ENCODE measurements at regions not wholly inside any gene's neighbourhood (a gene's known extent, or its start where the extent isn't known, plus 50 kb on each side); places are given as distances from the start of the nearest gene placed in this dataset.

DNA sequence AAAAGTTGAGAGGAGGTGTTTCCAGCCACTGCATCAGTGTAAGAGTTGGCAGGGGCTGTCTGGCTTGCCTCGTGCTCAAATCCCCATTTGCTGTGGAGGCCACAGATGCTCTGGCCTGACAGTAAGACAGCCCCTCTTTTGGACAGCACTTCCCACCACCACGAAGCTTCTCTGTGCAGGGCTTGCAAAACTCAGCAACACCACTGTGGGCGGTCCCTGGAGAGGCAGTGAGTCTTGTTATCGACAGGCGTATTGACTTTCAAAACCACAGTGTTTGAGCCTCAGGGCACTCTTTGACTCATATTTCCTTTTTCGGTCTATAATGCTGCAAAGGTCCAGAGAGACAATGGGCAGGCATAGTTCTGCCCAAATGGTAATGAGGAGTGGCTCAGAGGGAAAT is 539.5 kb downstream of the EBF1 start:
- H3K36me3 ChIP-seq: no peaks in the 10 kb centered on the region

DNA sequence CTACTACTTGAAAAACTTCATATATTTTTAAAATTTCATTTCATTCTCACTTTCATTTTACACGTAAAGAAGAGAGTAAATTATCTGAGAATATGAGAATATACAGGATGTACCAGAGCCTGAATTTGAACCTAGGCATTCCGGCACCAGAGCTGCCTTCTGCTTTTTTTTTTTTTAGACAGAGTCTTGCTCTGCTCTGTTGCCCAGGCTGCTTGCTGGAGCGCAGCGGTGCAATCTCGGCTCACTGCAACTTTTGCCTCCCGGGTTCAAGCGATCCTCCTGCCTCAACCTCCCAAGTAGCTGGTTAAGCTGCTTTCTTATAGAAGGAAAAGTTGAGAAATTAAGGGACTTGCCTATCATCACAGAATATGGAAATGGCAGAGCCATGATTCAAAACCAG is 540.1 kb downstream of the EBF1 start:
- Histone ChIP-seq H3K36me3 (no peaks in the 10 kb centered on the region), H3K4me1 (replicated peaks) (peaks cover 14% of the 10 kb centered on the region), H3K27ac (no peak overlapping the region), H3K4me3 (no peak overlapping the region), H3K9me3 (replicated peaks) (no peaks in the 10 kb centered on the region; the same call in 1 of the 2 replicates), H3K27me3 (replicated peaks) (no peaks in the 10 kb centered on the region)
- DNase-seq (ENCODE audit: low read depth in 1 of 2, low spot score in 2 of 2): no peak

More for the DNA sequence above, 539.5 kb downstream of the EBF1 start:
- no peaks in the 10 kb centered on the region; the same call in 1 of the 2 replicates for H3K9me3 ChIP-seq (replicated peaks)
- H3K4me3 ChIP-seq: no peak overlapping the region
- H3K4me1 ChIP-seq (replicated peaks): peaks cover 14% of the 10 kb centered on the region
- H3K27ac ChIP-seq: no peak overlapping the region
- no peaks in the 10 kb centered on the region for H3K27me3 ChIP-seq (replicated peaks)
- peak; percentile 62 to 66 for DNase-seq (ENCODE audit: low read depth in 1 of 2, low spot score in 2 of 2)

DNA sequence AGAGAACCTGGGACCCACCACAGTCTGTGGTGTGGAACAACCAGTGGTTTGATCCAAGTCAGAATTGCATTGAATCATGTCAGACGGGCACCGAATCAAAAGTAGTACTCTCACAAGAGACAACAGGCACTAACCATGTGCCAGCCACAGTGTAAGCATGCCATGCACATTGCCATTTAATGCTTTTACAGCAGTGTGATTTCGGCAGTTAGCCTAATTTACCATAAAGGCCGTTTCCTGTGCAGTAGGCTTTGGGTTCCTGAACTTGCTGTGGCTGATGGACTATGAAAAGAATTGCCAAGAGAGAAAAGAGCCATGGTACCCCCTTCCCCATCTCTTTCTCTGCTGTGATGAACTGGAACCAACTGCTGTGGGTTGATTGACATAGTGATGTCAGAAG is 540.6 kb downstream of the EBF1 start:
- Histone ChIP-seq H3K36me3 (no peaks in the 10 kb centered on the region), H3K4me3 (no peak overlapping the region), H3K27ac (no peak overlapping the region), H3K27me3 (replicated peaks) (no peaks in the 10 kb centered on the region), H3K4me1 (replicated peaks) (peaks cover 14% of the 10 kb centered on the region), H3K9me3 (replicated peaks) (no peaks in the 10 kb centered on the region; the same call in 1 of the 2 replicates)
- DNase-seq (ENCODE audit: low read depth in 1 of 2, low spot score in 2 of 2): no peak

DNA sequence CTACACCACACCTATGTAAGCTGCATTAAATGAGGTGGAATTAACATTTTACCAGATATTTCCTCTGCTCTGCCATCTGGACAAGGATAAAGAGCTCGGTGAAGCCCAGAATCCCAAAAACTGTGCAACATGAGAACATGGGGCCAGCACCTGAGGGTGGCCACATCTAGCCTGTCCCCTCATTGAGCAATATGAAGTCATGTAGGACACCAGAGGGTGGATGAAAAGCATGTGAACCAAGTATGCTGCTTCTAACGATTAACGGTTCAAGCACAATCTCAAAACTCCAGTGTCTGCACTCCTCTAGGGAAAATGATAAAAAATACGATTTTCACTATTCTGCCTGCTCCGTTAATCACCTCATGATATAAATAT is 545.8 kb downstream of the EBF1 start:
- Histone ChIP-seq H3K27ac (no peak overlapping the region), H3K36me3 (no peaks in the 10 kb centered on the region), H3K4me1 (replicated peaks) (no peaks in the 10 kb centered on the region), H3K4me3 (no peak overlapping the region), H3K9me3 (replicated peaks) (no peaks in the 10 kb centered on the region), H3K27me3 (replicated peaks) (no peaks in the 10 kb centered on the region)
- DNase-seq (ENCODE audit: low read depth in 1 of 2, low spot score in 2 of 2): no peak

DNA sequence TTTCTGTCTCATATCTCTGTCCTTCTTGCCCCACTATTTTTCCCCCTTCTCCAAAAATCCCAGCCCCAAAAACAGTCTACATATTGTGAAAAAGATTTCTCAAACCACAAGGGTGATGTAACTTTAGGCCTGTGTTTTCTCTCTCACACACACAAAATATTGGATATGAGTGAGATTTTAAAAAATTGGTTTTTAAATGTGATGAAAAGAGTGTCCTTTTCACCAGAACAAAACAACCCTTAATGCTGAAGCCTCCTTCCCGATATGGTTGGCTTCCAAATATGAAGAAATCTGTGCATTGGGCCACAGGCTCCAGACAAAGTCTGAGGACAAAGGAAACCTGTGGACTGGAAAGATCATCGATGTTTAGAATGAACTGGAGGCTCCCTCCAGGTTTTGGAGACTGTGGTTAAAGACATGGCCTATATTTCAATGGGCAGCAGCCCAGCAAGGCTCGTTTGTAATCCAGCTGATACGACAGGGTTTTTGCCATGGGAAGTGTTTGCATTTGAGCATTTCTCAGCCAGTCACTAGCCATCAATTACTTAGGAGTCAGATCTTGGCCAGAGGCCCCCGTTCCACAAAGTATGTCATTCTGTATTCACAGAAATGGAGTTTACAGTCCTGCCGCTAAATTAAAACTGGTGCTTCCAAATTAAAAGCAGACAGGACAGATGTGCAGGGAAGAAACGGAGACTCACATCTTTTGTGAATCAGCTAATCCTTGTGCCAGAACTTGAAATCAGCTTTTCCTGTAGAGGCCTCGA is 546.3 kb downstream of the EBF1 start:
- no peak overlapping the region for H3K27ac ChIP-seq
- no peak for DNase-seq (ENCODE audit: low read depth in 1 of 2, low spot score in 2 of 2)
- no peaks in the 10 kb centered on the region for H3K36me3 ChIP-seq
- no peaks in the 10 kb centered on the region for H3K27me3 ChIP-seq (replicated peaks)
- no peaks in the 10 kb centered on the region for H3K9me3 ChIP-seq (replicated peaks)
- H3K4me3 ChIP-seq: no peak overlapping the region
- no peaks in the 10 kb centered on the region for H3K4me1 ChIP-seq (replicated peaks)

DNA sequence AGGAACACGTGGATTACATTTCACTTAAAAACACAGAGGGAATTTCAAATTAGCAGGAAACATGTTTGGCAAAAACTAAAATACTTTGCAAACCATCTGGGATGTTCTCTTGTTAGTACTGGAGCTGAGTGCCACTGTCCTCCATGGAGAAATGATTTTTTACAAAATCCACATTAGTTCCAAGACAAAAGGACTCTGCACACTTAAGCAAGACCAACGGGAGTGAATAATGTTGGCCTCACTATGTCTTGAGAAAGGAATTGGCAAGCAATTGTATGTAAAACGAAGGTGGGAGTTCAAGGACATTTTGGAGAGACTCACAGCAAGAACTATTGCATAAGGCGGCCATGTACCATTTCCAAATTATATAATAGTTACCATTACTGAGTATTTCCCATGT is 547.5 kb downstream of the EBF1 start:
- H3K27ac ChIP-seq: no peak overlapping the region
- DNase-seq (ENCODE audit: low read depth in 1 of 2, low spot score in 2 of 2): no peak
- no peaks in the 10 kb centered on the region for H3K36me3 ChIP-seq
- no peaks in the 10 kb centered on the region for H3K4me1 ChIP-seq (replicated peaks)
- H3K27me3 ChIP-seq (replicated peaks): no peaks in the 10 kb centered on the region
- H3K4me3 ChIP-seq: no peak overlapping the region
- H3K9me3 ChIP-seq (replicated peaks): no peaks in the 10 kb centered on the region

DNA sequence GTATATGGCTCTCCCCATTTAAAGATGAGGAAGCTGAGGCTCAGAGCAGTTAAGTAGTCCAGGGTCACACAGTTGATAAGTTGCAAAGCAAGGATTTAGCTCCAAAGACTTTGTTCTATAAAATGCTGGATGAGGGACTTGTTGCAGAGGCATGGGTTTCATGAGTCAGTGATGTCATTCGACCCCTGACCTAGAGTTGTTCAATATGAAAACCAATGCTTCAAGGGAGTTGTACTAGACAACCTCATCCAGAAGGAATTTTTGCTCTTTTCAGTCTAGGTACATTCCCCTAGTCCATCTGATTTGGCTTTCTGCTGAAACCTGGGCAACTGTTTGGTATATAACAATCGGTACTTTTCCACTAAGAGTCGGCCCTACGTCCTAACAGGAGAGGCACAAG is 550.4 kb downstream of the EBF1 start:
- H3K27me3 ChIP-seq (replicated peaks): no peaks in the 10 kb centered on the region
- DNase-seq (ENCODE audit: low read depth in 1 of 2, low spot score in 2 of 2): no peak
- H3K4me1 ChIP-seq (replicated peaks): no peaks in the 10 kb centered on the region
- H3K27ac ChIP-seq: no peak overlapping the region
- H3K36me3 ChIP-seq: no peaks in the 10 kb centered on the region
- H3K9me3 ChIP-seq (replicated peaks): no peaks in the 10 kb centered on the region
- no peak overlapping the region for H3K4me3 ChIP-seq

DNA sequence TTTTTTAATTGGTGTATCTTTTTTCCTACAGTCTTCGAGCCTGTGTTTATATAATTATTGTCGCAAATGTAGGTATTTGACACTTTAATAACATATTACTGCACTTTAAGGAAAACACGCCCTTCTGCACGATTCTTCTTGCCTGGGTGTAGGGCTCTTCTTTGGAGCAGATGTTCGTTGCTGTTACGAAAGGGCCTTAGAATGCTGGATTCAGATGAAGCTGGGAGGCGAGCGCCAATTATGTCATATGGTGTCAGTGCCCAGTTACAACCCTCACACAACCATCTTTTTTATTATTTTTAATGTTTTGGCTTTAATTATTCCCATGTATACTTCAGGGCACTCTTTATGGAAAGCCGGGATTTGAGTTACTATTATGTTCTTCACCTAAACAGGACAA is 553.0 kb downstream of the EBF1 start:
- H3K27me3 ChIP-seq (replicated peaks): no peaks in the 10 kb centered on the region
- DNase-seq (ENCODE audit: low read depth in 1 of 2, low spot score in 2 of 2): no peak
- no peaks in the 10 kb centered on the region for H3K9me3 ChIP-seq (replicated peaks)
- no peak overlapping the region for H3K4me3 ChIP-seq
- H3K27ac ChIP-seq: no peak overlapping the region
- 0 out of 2 replicates have a peak, but pooled peaks cover 3% of the 10 kb centered on the region for H3K4me1 ChIP-seq (replicated peaks)
- no peaks in the 10 kb centered on the region for H3K36me3 ChIP-seq

DNA sequence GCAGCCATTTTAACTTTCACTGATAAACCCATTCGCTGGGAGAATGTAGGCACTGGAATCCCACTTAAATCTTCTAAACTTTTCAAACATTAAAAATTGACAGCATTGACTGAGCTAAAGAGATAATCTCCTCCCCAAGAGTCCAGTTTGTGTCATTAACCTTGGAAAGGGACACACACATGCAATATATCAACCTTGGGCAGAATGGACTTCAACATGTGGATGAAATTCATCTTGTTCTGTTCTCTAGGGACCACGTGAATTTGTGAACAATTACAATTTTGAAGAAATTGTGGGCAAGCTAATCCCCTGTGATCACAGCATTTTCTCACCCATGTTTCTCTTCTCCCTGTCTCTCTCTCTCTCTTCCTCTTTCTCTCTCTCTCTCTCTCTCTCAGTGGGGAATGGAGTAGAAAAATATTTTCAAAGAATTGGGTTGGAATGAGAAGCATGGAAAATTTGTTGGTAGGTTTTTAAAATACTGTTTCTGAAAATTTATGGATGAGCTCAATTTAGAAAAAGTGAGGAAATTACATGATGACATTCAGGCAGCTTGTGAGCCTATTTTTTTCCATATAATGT is 553.7 kb downstream of the EBF1 start:
- DNase-seq (ENCODE audit: low read depth in 1 of 2, low spot score in 2 of 2): no peak
- H3K27ac ChIP-seq: no peak overlapping the region
- H3K36me3 ChIP-seq: no peaks in the 10 kb centered on the region
- 0 out of 2 replicates have a peak, but pooled peaks cover 3% of the 10 kb centered on the region for H3K4me1 ChIP-seq (replicated peaks)
- H3K4me3 ChIP-seq: no peak overlapping the region
- no peaks in the 10 kb centered on the region for H3K9me3 ChIP-seq (replicated peaks)
- no peaks in the 10 kb centered on the region for H3K27me3 ChIP-seq (replicated peaks)

DNA sequence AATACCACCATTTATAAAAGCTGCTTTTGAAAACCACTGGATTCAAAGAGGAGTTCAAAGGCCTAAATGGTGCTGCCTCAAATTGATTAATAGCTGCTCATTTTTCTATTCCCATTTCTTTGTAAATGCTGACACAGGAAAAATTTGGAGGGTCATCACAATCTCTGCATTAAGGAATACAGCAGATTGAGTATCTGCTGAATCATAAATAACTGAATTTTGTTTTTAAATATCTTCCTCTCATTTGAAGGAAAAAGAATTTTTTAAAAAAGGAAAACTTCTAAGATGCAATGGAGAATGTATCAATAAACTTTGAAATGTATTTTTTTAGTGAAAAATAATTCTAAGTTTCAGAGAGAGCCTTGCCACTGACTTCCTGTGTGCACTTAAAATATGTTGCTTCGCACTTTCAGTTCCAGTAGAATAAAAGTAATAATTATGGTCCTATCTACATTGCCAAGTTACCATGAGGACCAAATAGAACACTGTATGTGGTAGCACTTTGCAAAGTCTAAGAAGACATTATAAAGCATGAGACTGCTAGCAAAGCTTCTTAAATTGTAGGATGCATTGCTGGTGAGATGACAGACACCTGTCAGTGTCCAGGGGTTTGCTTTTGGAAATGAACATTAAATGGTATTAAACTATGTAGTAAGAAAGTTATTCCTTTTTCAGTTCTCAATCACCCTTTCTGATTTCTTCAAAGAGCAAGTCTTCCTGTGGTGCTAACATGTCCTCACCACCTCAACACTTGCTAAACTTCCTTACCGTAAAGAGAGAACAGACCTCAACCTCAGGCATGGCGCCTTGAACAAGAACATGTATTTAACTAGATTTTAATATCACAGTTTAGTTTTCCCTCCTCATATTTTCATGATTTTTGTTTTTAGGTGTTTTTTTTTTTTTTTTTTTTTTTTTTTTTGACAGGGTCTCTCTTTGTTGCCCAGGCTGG is 555.1 kb downstream of the EBF1 start:
- Histone ChIP-seq H3K36me3 (no peaks in the 10 kb centered on the region), H3K27ac (no peak overlapping the region), H3K27me3 (replicated peaks) (no peaks in the 10 kb centered on the region), H3K9me3 (replicated peaks) (no peaks in the 10 kb centered on the region), H3K4me1 (replicated peaks) (0 out of 2 replicates have a peak, but pooled peaks cover 3% of the 10 kb centered on the region), H3K4me3 (no peak overlapping the region)
- DNase-seq (ENCODE audit: low read depth in 1 of 2, low spot score in 2 of 2): no peak

DNA sequence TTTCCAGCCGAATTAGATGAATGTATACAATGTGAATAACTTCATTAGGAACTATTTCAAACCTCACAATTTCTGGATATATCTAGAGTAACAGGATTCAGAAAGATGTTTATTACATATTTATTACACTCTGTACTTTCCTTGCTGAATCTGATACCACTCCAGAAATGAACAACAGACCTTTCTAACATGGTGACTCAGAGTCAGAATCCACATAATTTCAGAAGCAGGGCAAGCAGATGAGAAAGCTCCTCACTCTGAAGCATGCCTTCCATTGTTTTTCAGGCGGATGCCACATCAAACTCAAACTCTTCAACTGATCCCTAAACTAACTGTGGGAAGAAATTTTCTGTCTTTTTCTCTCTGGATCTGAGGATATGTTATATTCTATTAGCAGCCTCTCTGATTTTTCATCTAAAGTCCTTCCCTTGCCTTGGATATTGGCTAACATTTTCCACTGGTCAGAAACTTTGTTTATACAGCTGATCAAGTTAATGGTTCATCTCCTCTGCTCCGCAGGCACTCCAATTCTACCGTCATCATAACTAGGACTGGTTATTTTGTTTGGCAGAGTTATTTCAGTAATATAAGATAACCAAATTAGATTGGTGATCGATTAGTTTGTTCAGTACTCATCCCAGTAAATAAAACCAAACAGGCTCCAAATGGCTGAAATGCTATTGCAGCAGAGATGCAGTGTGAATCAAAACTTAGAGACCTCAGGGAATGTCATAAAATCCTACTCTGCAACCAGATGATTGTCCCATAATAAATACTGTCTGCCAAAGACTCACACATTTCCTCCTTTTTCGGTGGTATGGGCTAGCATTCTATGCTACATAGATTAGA is 556.0 kb downstream of the EBF1 start:
- Histone ChIP-seq H3K27me3 (replicated peaks) (no peaks in the 10 kb centered on the region), H3K9me3 (replicated peaks) (no peaks in the 10 kb centered on the region), H3K27ac (no peak overlapping the region), H3K4me1 (replicated peaks) (0 out of 2 replicates have a peak, but pooled peaks cover 3% of the 10 kb centered on the region), H3K4me3 (no peak overlapping the region), H3K36me3 (no peaks in the 10 kb centered on the region)
- DNase-seq (ENCODE audit: low read depth in 1 of 2, low spot score in 2 of 2): peak in 1 of 2 experiments; percentile 34

DNA sequence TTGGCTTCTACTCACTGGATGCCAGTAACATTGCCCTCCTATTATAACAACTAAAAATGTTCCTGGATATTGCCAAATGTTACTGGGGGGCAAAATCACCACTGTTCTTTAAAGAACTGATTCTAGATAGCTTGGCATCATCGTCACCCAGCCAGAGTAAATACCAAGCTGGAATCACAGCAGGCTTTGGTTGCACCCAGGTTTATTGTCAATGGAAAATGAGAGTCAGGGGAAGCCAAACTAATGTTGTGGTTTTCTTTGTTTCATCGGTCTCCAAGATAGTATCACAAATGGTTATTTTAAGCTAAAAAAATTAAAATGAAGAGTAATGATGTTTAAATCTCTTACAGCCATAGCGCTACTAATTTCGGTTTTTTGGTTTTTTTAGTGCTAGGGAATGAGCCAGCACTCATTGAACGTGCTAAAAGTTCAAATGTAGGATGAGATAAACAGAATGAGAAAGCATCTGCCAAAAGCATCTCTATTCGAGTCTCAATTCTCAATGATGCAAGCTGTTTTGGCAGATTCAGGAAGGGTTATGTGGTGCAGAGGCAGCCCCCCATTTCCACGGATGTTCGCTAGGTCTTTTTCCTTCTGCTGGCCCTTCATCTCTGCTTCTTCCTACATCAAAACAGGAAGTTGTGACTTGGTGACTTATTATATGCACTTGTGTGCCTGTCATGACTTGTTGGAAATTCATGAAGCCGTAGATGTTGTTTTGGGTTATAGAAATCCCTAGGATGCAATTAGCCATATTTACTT is 558.0 kb downstream of the EBF1 start:
- no peak overlapping the region for H3K4me3 ChIP-seq
- no peak for DNase-seq (ENCODE audit: low read depth in 1 of 2, low spot score in 2 of 2)
- no peaks in the 10 kb centered on the region for H3K36me3 ChIP-seq
- H3K27me3 ChIP-seq (replicated peaks): no peaks in the 10 kb centered on the region
- 0 out of 2 replicates have a peak, but pooled peaks cover 3% of the 10 kb centered on the region for H3K4me1 ChIP-seq (replicated peaks)
- no peaks in the 10 kb centered on the region for H3K9me3 ChIP-seq (replicated peaks)
- H3K27ac ChIP-seq: no peak overlapping the region

All from SJSA1 (cell line).